ENCODE measurements at regions not wholly inside any gene's neighbourhood (a gene's known extent, or its start where the extent isn't known, plus 50 kb on each side); places are given as distances from the start of the nearest gene placed in this dataset.

DNA sequence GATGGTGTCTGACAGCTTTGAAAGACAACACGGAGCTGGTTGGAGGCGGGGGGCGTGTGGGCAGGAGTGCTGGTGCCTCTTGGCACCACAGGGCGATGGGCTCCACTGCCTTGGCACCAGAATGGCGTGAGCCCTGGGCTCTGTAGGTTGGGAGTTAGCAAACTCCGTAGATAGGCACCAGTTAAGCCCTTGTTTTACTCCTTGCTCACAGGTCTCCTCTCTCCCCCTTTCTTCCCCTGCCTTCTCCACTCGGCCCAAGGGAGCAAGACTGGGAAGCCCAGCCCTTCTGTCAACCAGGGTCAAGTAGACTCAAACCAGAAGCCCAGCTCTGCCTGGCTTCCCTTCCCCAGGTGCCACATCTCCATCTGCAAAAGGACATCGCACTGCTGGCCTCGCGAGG is 281.7 kb upstream of the ID2 start:
- TF ChIP-seq, protein P1, sequence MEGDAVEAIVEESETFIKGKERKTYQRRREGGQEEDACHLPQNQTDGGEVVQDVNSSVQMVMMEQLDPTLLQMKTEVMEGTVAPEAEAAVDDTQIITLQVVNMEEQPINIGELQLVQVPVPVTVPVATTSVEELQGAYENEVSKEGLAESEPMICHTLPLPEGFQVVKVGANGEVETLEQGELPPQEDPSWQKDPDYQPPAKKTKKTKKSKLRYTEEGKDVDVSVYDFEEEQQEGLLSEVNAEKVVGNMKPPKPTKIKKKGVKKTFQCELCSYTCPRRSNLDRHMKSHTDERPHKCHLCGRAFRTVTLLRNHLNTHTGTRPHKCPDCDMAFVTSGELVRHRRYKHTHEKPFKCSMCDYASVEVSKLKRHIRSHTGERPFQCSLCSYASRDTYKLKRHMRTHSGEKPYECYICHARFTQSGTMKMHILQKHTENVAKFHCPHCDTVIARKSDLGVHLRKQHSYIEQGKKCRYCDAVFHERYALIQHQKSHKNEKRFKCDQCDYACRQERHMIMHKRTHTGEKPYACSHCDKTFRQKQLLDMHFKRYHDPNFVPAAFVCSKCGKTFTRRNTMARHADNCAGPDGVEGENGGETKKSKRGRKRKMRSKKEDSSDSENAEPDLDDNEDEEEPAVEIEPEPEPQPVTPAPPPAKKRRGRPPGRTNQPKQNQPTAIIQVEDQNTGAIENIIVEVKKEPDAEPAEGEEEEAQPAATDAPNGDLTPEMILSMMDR (conservative IDR thresholded peaks at IDR 0.05; ENCODE audit: low read depth, low read length): no peak
- no peak for TF ChIP-seq EZH2 (IDR thresholded peaks at IDR 0.05; ENCODE audit: borderline replicate concordance, low read depth, low read length, poor library complexity, severe bottlenecking)
